B cell (primary cell): ENCODE measurements at regions not wholly inside any gene's neighbourhood (a gene's known extent, or its start where the extent isn't known, plus 50 kb on each side); places are given as distances from the start of the nearest gene placed in this dataset.

Experiments
- ATAC-seq: fragments of 200-7000 bp; cut with Tn5 transposase; one replicate; pipeline ENCODE4 v1.10.0; 2021; ENCODE audit warnings: low read depth, mild to moderate bottlenecking, moderate number of reproducible peaks, moderate library complexity
- CTCF ChIA-PET: fragments of 350-600 bp; sonication (Branson Sonifier 250); formaldehyde crosslinking; loops from one replicate; lab custom pipeline; 2021; ENCODE audit warnings: antibody characterized with exemption, inconsistent platforms; lab: Charles Lee
- POLR2A ChIA-PET: fragments of 350-600 bp; sonication (Branson Sonifier 250); formaldehyde crosslinking; loops from one replicate; lab custom pipeline; 2021; ENCODE audit warnings: antibody characterized with exemption; lab: Charles Lee
- DNase-seq: peaks from one replicate; pipeline ENCODE4 v3.0.0; 2013
- H2AFZ ChIP-seq: 2 replicates; pipeline ENCODE4 v1.6.1; 2012; ENCODE audit warnings: mild to moderate bottlenecking, low read depth, low read length; ENCODE audit not compliant: insufficient read depth, poor library complexity, severe bottlenecking
- H3K27ac ChIP-seq, 2 donors: 1 replicate in 1 of 2; 2 replicates in 1 of 2; pipeline ENCODE4 v1.5.1; 2012 to 2013; ENCODE audit warnings: low read length in 2 of 2, mild to moderate bottlenecking in 2 of 2, moderate library complexity in 1 of 2
- H3K27me3 ChIP-seq, 4 experiments: fragments of 200-600 bp in 1 of 4; sonication (generic) in 1 of 4; replicated peaks in 1 of 4; 1 replicate in 2 of 4; 2 replicates in 2 of 4; pipeline versions ENCODE4 v1.6.1 to v1.7.0; 2013 to 2016; ENCODE audit warnings: low read length in 3 of 4, mild to moderate bottlenecking in 2 of 4, mixed read lengths in 1 of 4, moderate library complexity in 1 of 4; ENCODE audit not compliant: insufficient read depth in 4 of 4, control insufficient read depth in 3 of 4; ENCODE audit errors: control extremely low read depth in 1 of 4
- H3K36me3 ChIP-seq, 2 experiments: replicated peaks in 1 of 2; 1 replicate in 1 of 2; 2 replicates in 1 of 2; pipeline versions ENCODE4 v1.6.1 to v1.7.1; 2013; ENCODE audit warnings: low read length in 1 of 2; ENCODE audit not compliant: insufficient read depth in 2 of 2, control insufficient read depth in 1 of 2; ENCODE audit errors: control extremely low read depth in 1 of 2, extremely low read depth in 1 of 2
- H3K4me1 ChIP-seq, 2 donors: fragments of 200-600 bp in 1 of 2; sonication (generic) in 1 of 2; 1 replicate in 1 of 2; 2 replicates in 1 of 2; pipeline versions ENCODE4 v1.5.1 to v1.6.1; 2013 to 2017; ENCODE audit warnings: low read length in 2 of 2; ENCODE audit not compliant: control insufficient read depth in 2 of 2, insufficient read depth in 2 of 2
- H3K4me2 ChIP-seq: replicated peaks from 2 replicates; pipeline ENCODE3; 2012; ENCODE audit warnings: mild to moderate bottlenecking, low read depth, low read length; ENCODE audit not compliant: poor library complexity, severe bottlenecking
- H3K4me3 ChIP-seq, 5 experiments: fragments of 200-600 bp in 1 of 5; sonication (generic) in 1 of 5; 1 replicate in 3 of 5; 2 replicates in 2 of 5; pipeline versions ENCODE4 v1.5.1 to v1.7.0; 2011 to 2016; ENCODE audit warnings: low read length in 4 of 5, mild to moderate bottlenecking in 4 of 5, low read depth in 2 of 5, control low read depth in 1 of 5, moderate library complexity in 1 of 5; ENCODE audit not compliant: insufficient read depth in 1 of 5; ENCODE audit errors: control extremely low read depth in 1 of 5, extremely low read depth in 1 of 5
- H3K79me2 ChIP-seq: fragments of 200-600 bp; sonication (generic); one replicate; pipeline ENCODE4 v1.6.0; 2016; ENCODE audit warnings: low read length; ENCODE audit not compliant: control insufficient read depth, insufficient read depth
- H3K9ac ChIP-seq: fragments of 200-600 bp; sonication (generic); 2 replicates; pipeline ENCODE4 v1.6.1; 2017; ENCODE audit warnings: mild to moderate bottlenecking, low read length, moderate library complexity
- H3K9me3 ChIP-seq, 3 donors: one replicate each; pipeline versions ENCODE4 v1.6.1 to v1.7.1; 2013; ENCODE audit warnings: low read length in 2 of 3; ENCODE audit not compliant: control insufficient read depth in 2 of 3, insufficient read depth in 1 of 3; ENCODE audit errors: control extremely low read depth in 1 of 3
- H4K20me1 ChIP-seq: 2 replicates; pipeline ENCODE4 v1.6.0; 2012; ENCODE audit warnings: mild to moderate bottlenecking, low read length; ENCODE audit not compliant: insufficient read depth, control insufficient read depth, poor library complexity, severe bottlenecking
- H3K27ac Mint-ChIP-seq: one replicate; pipeline ENCODE4 v1.8.0; 2021; ENCODE audit warnings: mixed read lengths
- H3K27me3 Mint-ChIP-seq: one replicate; pipeline ENCODE4 v1.8.0; 2021; ENCODE audit warnings: mixed read lengths
- H3K4me1 Mint-ChIP-seq: one replicate; pipeline ENCODE4 v1.8.0; 2021; ENCODE audit warnings: mixed read lengths
- H3K4me3 Mint-ChIP-seq: one replicate; pipeline ENCODE4 v1.8.0; 2021; ENCODE audit warnings: mixed read lengths
- H3K9me3 Mint-ChIP-seq: one replicate; pipeline ENCODE4 v1.8.0; 2022; ENCODE audit warnings: mixed read lengths; ENCODE audit not compliant: insufficient read depth
- EZH2 ChIP-seq: IDR thresholded peaks from 2 replicates; pipeline ENCODE4 v1.6.1; 2012; ENCODE audit warnings: borderline replicate concordance, low read depth, mild to moderate bottlenecking, moderate library complexity, low read length; ENCODE audit not compliant: insufficient read depth, poor library complexity, severe bottlenecking
- WGBS: methylation state at CpG from one replicate; pipeline ENCODE4 v1.1.5; 2013; ENCODE audit warnings: missing lambda C conversion rate; ENCODE audit not compliant: insufficient coverage; 5-methylcytosine and 5-hydroxymethylcytosine counted together
- intact Hi-C: fragments of 100-400 bp; cut with micrococcal nuclease; formaldehyde crosslinking; loops from one replicate; pipeline ENCODE4 v1.10.0; 2022
- TF ChIP-seq, protein P1 (sequence below): fragments of 200-600 bp; IDR thresholded peaks from one replicate; pipeline ENCODE4 v1.8.0; 2022; ENCODE audit warnings: antibody characterized with exemption, mild to moderate bottlenecking

DNA sequence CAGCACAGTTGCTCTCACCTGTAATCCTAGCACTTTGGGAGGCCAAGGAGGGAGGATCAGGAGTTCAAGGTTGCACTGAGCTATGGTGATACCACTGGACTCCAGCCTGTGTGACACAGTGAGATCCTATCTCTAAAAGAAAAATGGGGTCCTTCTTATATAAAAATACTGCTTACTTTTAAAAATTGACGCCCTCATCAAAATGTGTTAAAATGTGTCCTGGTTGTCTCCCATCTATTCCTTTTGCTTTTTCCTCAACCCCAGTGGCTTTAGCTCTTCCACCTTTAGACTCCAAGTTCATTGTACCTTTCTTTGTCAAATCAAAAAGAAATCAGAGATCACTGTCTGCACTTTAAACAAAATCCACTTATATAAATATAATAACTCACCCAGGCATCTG lies 60.3 kb upstream of the GPD1L start:
- Mint-ChIP-seq H3K27ac (no peak overlapping the region), H3K4me1 (no peaks in the 10 kb centered on the region), H3K9me3 (peaks cover 2% of the 10 kb centered on the region), H3K4me3 (no peak overlapping the region), H3K27me3 (no peaks in the 10 kb centered on the region)
- TF ChIP-seq EZH2: no peak
- TF ChIP-seq, protein P1, sequence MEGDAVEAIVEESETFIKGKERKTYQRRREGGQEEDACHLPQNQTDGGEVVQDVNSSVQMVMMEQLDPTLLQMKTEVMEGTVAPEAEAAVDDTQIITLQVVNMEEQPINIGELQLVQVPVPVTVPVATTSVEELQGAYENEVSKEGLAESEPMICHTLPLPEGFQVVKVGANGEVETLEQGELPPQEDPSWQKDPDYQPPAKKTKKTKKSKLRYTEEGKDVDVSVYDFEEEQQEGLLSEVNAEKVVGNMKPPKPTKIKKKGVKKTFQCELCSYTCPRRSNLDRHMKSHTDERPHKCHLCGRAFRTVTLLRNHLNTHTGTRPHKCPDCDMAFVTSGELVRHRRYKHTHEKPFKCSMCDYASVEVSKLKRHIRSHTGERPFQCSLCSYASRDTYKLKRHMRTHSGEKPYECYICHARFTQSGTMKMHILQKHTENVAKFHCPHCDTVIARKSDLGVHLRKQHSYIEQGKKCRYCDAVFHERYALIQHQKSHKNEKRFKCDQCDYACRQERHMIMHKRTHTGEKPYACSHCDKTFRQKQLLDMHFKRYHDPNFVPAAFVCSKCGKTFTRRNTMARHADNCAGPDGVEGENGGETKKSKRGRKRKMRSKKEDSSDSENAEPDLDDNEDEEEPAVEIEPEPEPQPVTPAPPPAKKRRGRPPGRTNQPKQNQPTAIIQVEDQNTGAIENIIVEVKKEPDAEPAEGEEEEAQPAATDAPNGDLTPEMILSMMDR: no peak
- ChIA-PET CTCF (interaction anchor here (0.5 to 1.2 kb wide), 3 partner anchors 9 to 308 kb away, joined by 3 to 5 read pairs (median 4); no protein-coding TSS in a partner anchor), POLR2A (interaction anchor here (0.6 kb wide), 2 partner anchors 44 to 1747 kb away, joined by 3 to 9 read pairs; no protein-coding TSS in a partner anchor)
- 80% methylated on average over 1 of the region's 1 CpG for WGBS
- no peaks in the 10 kb centered on the region for H3K27me3 ChIP-seq
- H3K9ac ChIP-seq: no peak overlapping the region
- no peak overlapping the region for H3K4me3 ChIP-seq
- no peaks in the 10 kb centered on the region for H4K20me1 ChIP-seq
- ATAC-seq: no peak
- no peak overlapping the region for H3K4me2 ChIP-seq
- H3K79me2 ChIP-seq: no peaks in the 10 kb centered on the region
- no peaks in the 10 kb centered on the region for H3K36me3 ChIP-seq
- DNase-seq: no peak
- no peaks in the 10 kb centered on the region for H3K4me1 ChIP-seq
- H3K9me3 ChIP-seq: peaks cover 0 to 16% (median 12%) of the 10 kb centered on the region in 3 donors
- H3K27ac ChIP-seq: no peak overlapping the region
- no peak overlapping the region for H2AFZ ChIP-seq
- intact Hi-C loops: no loop called here

DNA sequence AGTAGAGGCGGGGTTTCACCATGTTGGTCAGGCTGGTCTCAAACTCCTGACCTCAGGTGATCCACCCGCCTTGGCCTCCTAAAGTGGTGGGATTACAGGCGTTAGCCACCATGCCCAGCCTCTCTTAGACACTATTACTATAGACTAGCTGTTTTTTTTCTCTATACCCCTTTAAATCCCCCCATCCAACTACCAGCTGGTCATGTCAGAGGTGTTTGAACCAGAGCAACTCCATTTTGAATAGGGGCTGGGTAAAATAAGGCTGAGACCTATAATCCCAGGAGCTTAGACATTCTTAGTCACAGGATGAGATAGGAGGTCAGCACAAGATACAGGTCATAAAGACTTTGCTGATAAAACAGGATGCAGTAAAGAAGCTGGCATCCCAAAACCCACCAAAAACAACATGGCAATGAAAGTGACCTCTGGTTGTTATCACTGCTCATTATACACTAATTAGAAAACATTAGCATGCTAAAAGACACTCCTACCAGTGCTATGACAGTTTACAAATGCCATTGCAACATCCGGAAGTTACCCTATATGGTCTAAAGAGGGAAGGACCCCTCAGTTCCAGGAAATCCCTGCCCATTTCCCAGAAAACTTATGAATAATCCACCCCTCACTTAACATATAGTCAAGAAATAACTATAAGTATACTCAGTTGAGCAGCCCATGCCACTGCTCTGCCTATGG lies 57.8 kb upstream of the GPD1L start:
- H3K27ac ChIP-seq: no peak overlapping the region
- ATAC-seq: no peak

More for the DNA sequence above, 57.8 kb upstream of the GPD1L start:
- CTCF ChIA-PET: no interaction called here
- no peak overlapping the region for H3K4me3 Mint-ChIP-seq
- POLR2A ChIA-PET: interaction anchor here (0.7 kb wide), 1 partner anchor 1271 kb away, joined by 3 read pairs; no protein-coding TSS in a partner anchor
- no peaks in the 10 kb centered on the region for H3K4me1 Mint-ChIP-seq
- Histone ChIP-seq H4K20me1 (no peaks in the 10 kb centered on the region), H3K4me2 (no peak overlapping the region), H3K4me1 (no peaks in the 10 kb centered on the region), H2AFZ (no peak overlapping the region), H3K79me2 (no peaks in the 10 kb centered on the region), H3K36me3 (no peaks in the 10 kb centered on the region), H3K9ac (no peak overlapping the region), H3K4me3 (no peak overlapping the region), H3K9me3 (peaks cover 0 to under 1% (median 0%) of the 10 kb centered on the region in 3 donors), H3K27me3 (no peaks in the 10 kb centered on the region)
- H3K27ac Mint-ChIP-seq: no peak overlapping the region
- no peak for TF ChIP-seq EZH2
- TF ChIP-seq, protein P1: no peak
- no peaks in the 10 kb centered on the region for H3K27me3 Mint-ChIP-seq
- 100% methylated on average over 2 of the region's 4 CpGs for WGBS
- no peaks in the 10 kb centered on the region for H3K9me3 Mint-ChIP-seq
- intact Hi-C loops: no loop called here
- DNase-seq: no peak
